Stomach (tissue), 8 donors: ENCODE measurements at regions not wholly inside any gene's neighbourhood (a gene's known extent, or its start where the extent isn't known, plus 50 kb on each side); places are given as distances from the start of the nearest gene placed in this dataset.
"Not testable (repeated sequence)": the region's sequence is repeated elsewhere in the genome, so short reads cannot be mapped to it uniquely, and the experiment has no call there.

Experiments used
- DNase-seq, 2 donors: peaks; one replicate each; pipeline versions ENCODE4 v3.0.0 to v3.0.0-alpha.2; 2013 to 2019
- H3K27ac ChIP-seq, 5 donors: fragments of 200-600 bp in 4 of 5; sonication (generic) in 4 of 5; one replicate each; pipeline ENCODE4 v1.5.1; 2013 to 2019; ENCODE audit warnings: mild to moderate bottlenecking in 1 of 5, moderate library complexity in 1 of 5
- H3K27me3 ChIP-seq, 3 donors: fragments of 200-600 bp; sonication (generic); one replicate each; pipeline ENCODE4 v1.5.1; 2017 to 2019; ENCODE audit warnings: mixed run types in 1 of 3
- H3K36me3 ChIP-seq, 4 donors: fragments of 200-600 bp; sonication (generic); 1 replicate in 3 of 4; 2 replicates in 1 of 4; pipeline ENCODE4 v1.5.1; 2016 to 2019
- H3K4me1 ChIP-seq, 4 donors: fragments of 200-600 bp; sonication (generic); one replicate each; pipeline ENCODE4 v1.5.1; 2016 to 2019
- H3K4me3 ChIP-seq, 4 donors: fragments of 200-600 bp; sonication (generic) in 3 of 4; one replicate each; pipeline ENCODE4 v1.5.1; 2016 to 2019; ENCODE audit warnings: mild to moderate bottlenecking in 1 of 4
- H3K9me3 ChIP-seq, 4 donors: fragments of 200-600 bp; sonication (generic); one replicate each; pipeline ENCODE4 v1.5.1; 2016 to 2019
- EP300 ChIP-seq: sonication (generic); formaldehyde crosslinking; IDR thresholded peaks from one replicate; pipeline ENCODE4 v1.6.1; 2017; ENCODE audit warnings: antibody characterized with exemption
- POLR2A ChIP-seq, 4 donors: fragments of 450-650 bp; IDR thresholded peaks; one replicate each; pipeline ENCODE4 v1.6.1; 2016; ENCODE audit warnings: antibody characterized with exemption in 4 of 4, control low read depth in 2 of 4, mild to moderate bottlenecking in 1 of 4, moderate library complexity in 1 of 4
- POLR2AphosphoS5 ChIP-seq, 3 donors: sonication (generic); formaldehyde crosslinking; IDR thresholded peaks; one replicate each; pipeline ENCODE4 v1.6.1; 2016; ENCODE audit warnings: antibody characterized with exemption in 3 of 3
- WGBS, 5 donors: extraction: QIAGEN DNeasy Blood & Tissue Kit in 3 of 5; methylation state at CpG; one replicate each; pipeline versions ENCODE4 v1.1.5 to v1.1.7; 2013 to 2018; 5-methylcytosine and 5-hydroxymethylcytosine counted together
- intact Hi-C: fragments of 100-400 bp; cut with DNase I; formaldehyde crosslinking; loops from one replicate; pipeline ENCODE4 v1.15.1; 2023; ENCODE audit warnings: low total_unique reads
- TF ChIP-seq, protein P1 (sequence below), 7 experiments: fragments of 450-650 bp in 4 of 7; fragments of 200-600 bp in 3 of 7; sonication (generic) in 3 of 7; IDR thresholded peaks; one replicate each; pipeline ENCODE4 v1.5.1; 2016 to 2019; ENCODE audit warnings: antibody characterized with exemption in 7 of 7, control low read depth in 2 of 7, mild to moderate bottlenecking in 1 of 7
- donor health status: healthy with polysubstance abuse.
- donor health status: Bipolar disorder and iron deficiency.
- donor health status: healthy.

GRCh38 chr1:190679454-190679853, 201.8 kb upstream of the BRINP3 start:
- WGBS, 5 donors = 51 to 64% (median 62%) methylated on average over 2 of the region's 2 CpGs
- intact Hi-C loops = no loop called here
- TF ChIP-seq POLR2A (IDR thresholded peaks at IDR 0.05) = no peak
- no peak for TF ChIP-seq POLR2AphosphoS5 (IDR thresholded peaks at IDR 0.05)
- no peak for TF ChIP-seq EP300
- TF ChIP-seq, protein P1, sequence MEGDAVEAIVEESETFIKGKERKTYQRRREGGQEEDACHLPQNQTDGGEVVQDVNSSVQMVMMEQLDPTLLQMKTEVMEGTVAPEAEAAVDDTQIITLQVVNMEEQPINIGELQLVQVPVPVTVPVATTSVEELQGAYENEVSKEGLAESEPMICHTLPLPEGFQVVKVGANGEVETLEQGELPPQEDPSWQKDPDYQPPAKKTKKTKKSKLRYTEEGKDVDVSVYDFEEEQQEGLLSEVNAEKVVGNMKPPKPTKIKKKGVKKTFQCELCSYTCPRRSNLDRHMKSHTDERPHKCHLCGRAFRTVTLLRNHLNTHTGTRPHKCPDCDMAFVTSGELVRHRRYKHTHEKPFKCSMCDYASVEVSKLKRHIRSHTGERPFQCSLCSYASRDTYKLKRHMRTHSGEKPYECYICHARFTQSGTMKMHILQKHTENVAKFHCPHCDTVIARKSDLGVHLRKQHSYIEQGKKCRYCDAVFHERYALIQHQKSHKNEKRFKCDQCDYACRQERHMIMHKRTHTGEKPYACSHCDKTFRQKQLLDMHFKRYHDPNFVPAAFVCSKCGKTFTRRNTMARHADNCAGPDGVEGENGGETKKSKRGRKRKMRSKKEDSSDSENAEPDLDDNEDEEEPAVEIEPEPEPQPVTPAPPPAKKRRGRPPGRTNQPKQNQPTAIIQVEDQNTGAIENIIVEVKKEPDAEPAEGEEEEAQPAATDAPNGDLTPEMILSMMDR (IDR thresholded peaks at IDR 0.05) = no peak
- no peaks in the 10 kb centered on the region for H3K4me1 ChIP-seq
- H3K27ac ChIP-seq = no peak overlapping the region
- H3K9me3 ChIP-seq = peaks cover 0 to 6% (median 2%) of the 10 kb centered on the region in 4 donors
- no peak for DNase-seq
- H3K36me3 ChIP-seq = no peaks in the 10 kb centered on the region
- H3K4me3 ChIP-seq = no peak overlapping the region
- H3K27me3 ChIP-seq = no peaks in the 10 kb centered on the region

DNA sequence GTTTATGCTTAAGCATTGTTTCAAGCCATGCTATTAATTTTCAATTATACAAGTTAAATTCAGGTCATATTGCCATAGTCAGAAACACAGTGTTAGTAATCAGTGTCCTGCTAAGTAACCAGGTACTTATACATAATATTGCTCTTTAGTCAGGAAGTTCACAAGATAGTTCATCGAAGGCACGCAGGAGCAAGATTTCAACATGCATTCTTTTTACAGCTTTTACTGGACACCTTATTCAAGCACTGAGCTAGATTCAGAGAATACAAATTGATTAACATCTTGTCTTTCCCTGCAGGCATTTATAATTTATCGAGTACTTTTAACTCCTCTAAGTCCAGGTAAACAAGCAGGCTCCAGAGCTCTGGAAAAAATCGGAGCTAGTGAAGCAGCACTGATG, 202.3 kb upstream of the BRINP3 start:
- Histone ChIP-seq H3K4me3 (no peak overlapping the region), H3K27me3 (no peaks in the 10 kb centered on the region), H3K27ac (no peak overlapping the region), H3K4me1 (no peaks in the 10 kb centered on the region), H3K9me3 (peaks cover 0 to under 1% (median 0%) of the 10 kb centered on the region in 4 donors), H3K36me3 (no peaks in the 10 kb centered on the region)
- DNase-seq = no peak
- TF ChIP-seq, protein P1 (IDR thresholded peaks at IDR 0.05) = no peak
- TF ChIP-seq POLR2AphosphoS5 (IDR thresholded peaks at IDR 0.05) = no peak
- TF ChIP-seq EP300 = no peak
- TF ChIP-seq POLR2A (IDR thresholded peaks at IDR 0.05) = no peak
- intact Hi-C loops = no loop called here
- 66 to 84% (median 76%) methylated on average over 4 of the region's 4 CpGs for WGBS, 5 donors

- Histone ChIP-seq H3K27me3 (no peaks in the 10 kb centered on the region), H3K4me3 (no peak overlapping the region), H3K36me3 (no peaks in the 10 kb centered on the region), H3K27ac (no peak overlapping the region), H3K9me3 (no peaks in the 10 kb centered on the region), H3K4me1 (no peaks in the 10 kb centered on the region)
- DNase-seq = no peak
- WGBS, 5 donors = 59 to 74% (median 66%) methylated on average over 4 of the region's 4 CpGs
- TF ChIP-seq POLR2A (IDR thresholded peaks at IDR 0.05) (no peak), EP300 (no peak), POLR2AphosphoS5 (IDR thresholded peaks at IDR 0.05) (no peak)
- TF ChIP-seq, protein P1 (IDR thresholded peaks at IDR 0.05) = no peak
- intact Hi-C loops = no loop called here
Observed at GRCh38 chr1:190685676-190686075, 208.0 kb upstream of the BRINP3 start.

GRCh38 chr1:190688096-190688495, 210.4 kb upstream of the BRINP3 start:
- H3K4me1 ChIP-seq = no peaks in the 10 kb centered on the region
- 48 to 71% (median 52%) methylated on average over 1 of the region's 1 CpG for WGBS, 5 donors
- no peak overlapping the region for H3K27ac ChIP-seq
- no peaks in the 10 kb centered on the region for H3K36me3 ChIP-seq
- DNase-seq = no peak
- intact Hi-C loops = no loop called here
- H3K4me3 ChIP-seq = no peak overlapping the region
- peaks cover 0 to 4% (median 0%) of the 10 kb centered on the region in 4 donors for H3K9me3 ChIP-seq
- TF ChIP-seq EP300 (no peak), POLR2A (IDR thresholded peaks at IDR 0.05) (no peak), POLR2AphosphoS5 (IDR thresholded peaks at IDR 0.05) (no peak)
- TF ChIP-seq, protein P1 (IDR thresholded peaks at IDR 0.05) = no peak
- H3K27me3 ChIP-seq = no peaks in the 10 kb centered on the region

GRCh38 chr1:190698488-190698887, 220.8 kb upstream of the BRINP3 start:
- H3K9me3 ChIP-seq, H3K4me3 ChIP-seq, intact Hi-C loops, H3K36me3 ChIP-seq, H3K27ac ChIP-seq, DNase-seq, H3K27me3 ChIP-seq, H3K4me1 ChIP-seq: not testable (repeated sequence)
- 77 to 87% (median 80%) methylated on average over 4 of the region's 4 CpGs for WGBS, 5 donors
